ENCODE measurements at regions not wholly inside any gene's neighbourhood (a gene's known extent, or its start where the extent isn't known, plus 50 kb on each side); places are given as distances from the start of the nearest gene placed in this dataset.

GRCh38 chr16:79981814-79982213 is 381.3 kb upstream of the MAF start:
- FAIRE-seq, result no peak
- TF ChIP-seq SPI1 (IDR thresholded peaks at IDR 0.05; ENCODE audit: low read depth, low read length) (no peak), POLR2AphosphoS5 (IDR thresholded peaks at IDR 0.05; ENCODE audit: low read depth, low read length) (no peak), POLR2A (IDR thresholded peaks at IDR 0.05; ENCODE audit: low read depth, low read length) (no peak), TAF1 (IDR thresholded peaks at IDR 0.05; ENCODE audit: low read depth, low read length) (no peak), PAX5 (IDR thresholded peaks at IDR 0.05; ENCODE audit: insufficient read depth, low read length, severe bottlenecking) (no peak), POU2F2 (IDR thresholded peaks at IDR 0.05; ENCODE audit: low read depth, low read length) (no peak)
- DNase-seq (ENCODE audit: insufficient read length, low spot score), result no peak

GRCh38 chr16:79980650-79981521 is 380.3 kb upstream of the MAF start:
- FAIRE-seq (no peak), DNase-seq (ENCODE audit: insufficient read length, low spot score) (no peak)
- TF ChIP-seq POU2F2 (IDR thresholded peaks at IDR 0.05; ENCODE audit: low read depth, low read length) (no peak), POLR2AphosphoS5 (IDR thresholded peaks at IDR 0.05; ENCODE audit: low read depth, low read length) (no peak), PAX5 (IDR thresholded peaks at IDR 0.05; ENCODE audit: insufficient read depth, low read length, severe bottlenecking) (no peak), POLR2A (IDR thresholded peaks at IDR 0.05; ENCODE audit: low read depth, low read length) (no peak), SPI1 (IDR thresholded peaks at IDR 0.05; ENCODE audit: low read depth, low read length) (no peak), TAF1 (IDR thresholded peaks at IDR 0.05; ENCODE audit: low read depth, low read length) (no peak)

GRCh38 chr16:79977940-79978836 is 377.7 kb upstream of the MAF start:
- DNase-seq (ENCODE audit: insufficient read length, low spot score), result no peak
- FAIRE-seq, result no peak
- TF ChIP-seq SPI1 (IDR thresholded peaks at IDR 0.05; ENCODE audit: low read depth, low read length), result no peak
- TF ChIP-seq POU2F2 (IDR thresholded peaks at IDR 0.05; ENCODE audit: low read depth, low read length), result no peak
- TF ChIP-seq TAF1 (IDR thresholded peaks at IDR 0.05; ENCODE audit: low read depth, low read length), result no peak
- TF ChIP-seq POLR2AphosphoS5 (IDR thresholded peaks at IDR 0.05; ENCODE audit: low read depth, low read length), result no peak
- no peak for TF ChIP-seq PAX5 (IDR thresholded peaks at IDR 0.05; ENCODE audit: insufficient read depth, low read length, severe bottlenecking)
- no peak for TF ChIP-seq POLR2A (IDR thresholded peaks at IDR 0.05; ENCODE audit: low read depth, low read length)

GRCh38 chr16:79973320-79973719 is 372.8 kb upstream of the MAF start:
- FAIRE-seq (no peak), DNase-seq (ENCODE audit: insufficient read length, low spot score) (no peak)
- TF ChIP-seq POU2F2 (IDR thresholded peaks at IDR 0.05; ENCODE audit: low read depth, low read length) (no peak), POLR2AphosphoS5 (IDR thresholded peaks at IDR 0.05; ENCODE audit: low read depth, low read length) (no peak), SPI1 (IDR thresholded peaks at IDR 0.05; ENCODE audit: low read depth, low read length) (no peak), TAF1 (IDR thresholded peaks at IDR 0.05; ENCODE audit: low read depth, low read length) (no peak), POLR2A (IDR thresholded peaks at IDR 0.05; ENCODE audit: low read depth, low read length) (no peak), PAX5 (IDR thresholded peaks at IDR 0.05; ENCODE audit: insufficient read depth, low read length, severe bottlenecking) (no peak)

GRCh38 chr16:79972053-79972704 is 371.6 kb upstream of the MAF start:
- FAIRE-seq, result no peak
- TF ChIP-seq POLR2A (IDR thresholded peaks at IDR 0.05; ENCODE audit: low read depth, low read length), result no peak
- TF ChIP-seq PAX5 (IDR thresholded peaks at IDR 0.05; ENCODE audit: insufficient read depth, low read length, severe bottlenecking), result no peak
- TF ChIP-seq TAF1 (IDR thresholded peaks at IDR 0.05; ENCODE audit: low read depth, low read length), result no peak
- TF ChIP-seq SPI1 (IDR thresholded peaks at IDR 0.05; ENCODE audit: low read depth, low read length), result no peak
- TF ChIP-seq POLR2AphosphoS5 (IDR thresholded peaks at IDR 0.05; ENCODE audit: low read depth, low read length), result no peak
- TF ChIP-seq POU2F2 (IDR thresholded peaks at IDR 0.05; ENCODE audit: low read depth, low read length), result no peak
- no peak for DNase-seq (ENCODE audit: insufficient read length, low spot score)

GRCh38 chr16:79971237-79971572 is 370.7 kb upstream of the MAF start:
- DNase-seq (ENCODE audit: insufficient read length, low spot score) (no peak), FAIRE-seq (no peak)
- TF ChIP-seq PAX5 (IDR thresholded peaks at IDR 0.05; ENCODE audit: insufficient read depth, low read length, severe bottlenecking) (no peak), POU2F2 (IDR thresholded peaks at IDR 0.05; ENCODE audit: low read depth, low read length) (no peak), POLR2AphosphoS5 (IDR thresholded peaks at IDR 0.05; ENCODE audit: low read depth, low read length) (no peak), SPI1 (IDR thresholded peaks at IDR 0.05; ENCODE audit: low read depth, low read length) (no peak), POLR2A (IDR thresholded peaks at IDR 0.05; ENCODE audit: low read depth, low read length) (no peak), TAF1 (IDR thresholded peaks at IDR 0.05; ENCODE audit: low read depth, low read length) (no peak)

GRCh38 chr16:79970551-79971236 is 370.2 kb upstream of the MAF start:
- DNase-seq (ENCODE audit: insufficient read length, low spot score) (no peak), FAIRE-seq (no peak)
- TF ChIP-seq POLR2A (IDR thresholded peaks at IDR 0.05; ENCODE audit: low read depth, low read length) (no peak), POU2F2 (IDR thresholded peaks at IDR 0.05; ENCODE audit: low read depth, low read length) (no peak)

- FAIRE-seq, result no peak
- TF ChIP-seq POU2F2 (IDR thresholded peaks at IDR 0.05; ENCODE audit: low read depth, low read length) (no peak), POLR2AphosphoS5 (IDR thresholded peaks at IDR 0.05; ENCODE audit: low read depth, low read length) (no peak), SPI1 (IDR thresholded peaks at IDR 0.05; ENCODE audit: low read depth, low read length) (no peak), TAF1 (IDR thresholded peaks at IDR 0.05; ENCODE audit: low read depth, low read length) (no peak), POLR2A (IDR thresholded peaks at IDR 0.05; ENCODE audit: low read depth, low read length) (no peak), PAX5 (IDR thresholded peaks at IDR 0.05; ENCODE audit: insufficient read depth, low read length, severe bottlenecking) (no peak)
Measured at GRCh38 chr16:79970087-79970486, 369.6 kb upstream of the MAF start.

More at GRCh38 chr16:79970087-79970486, 369.6 kb upstream of the MAF start:
- DNase-seq (ENCODE audit: insufficient read length, low spot score), result no peak
